Choroid plexus epithelial cell (primary cell): ENCODE measurements at regions not wholly inside any gene's neighbourhood (a gene's known extent, or its start where the extent isn't known, plus 50 kb on each side); places are given as distances from the start of the nearest gene placed in this dataset.

Experiments used
- DNase-seq: peaks from one replicate; pipeline ENCODE4 v3.0.0-alpha.2; 2010; ENCODE audit warnings: low read depth
- H3K4me3 ChIP-seq: 2 replicates; pipeline ENCODE4 v1.5.1; 2011; ENCODE audit warnings: low read depth, mild to moderate bottlenecking, control low read depth, low read length, moderate library complexity
- TF ChIP-seq, protein P1 (sequence below): conservative IDR thresholded peaks from 2 replicates; pipeline ENCODE4 v1.5.1; 2011; ENCODE audit warnings: low read depth, mild to moderate bottlenecking, control low read depth, inconsistent platforms, low read length, moderate library complexity

DNA sequence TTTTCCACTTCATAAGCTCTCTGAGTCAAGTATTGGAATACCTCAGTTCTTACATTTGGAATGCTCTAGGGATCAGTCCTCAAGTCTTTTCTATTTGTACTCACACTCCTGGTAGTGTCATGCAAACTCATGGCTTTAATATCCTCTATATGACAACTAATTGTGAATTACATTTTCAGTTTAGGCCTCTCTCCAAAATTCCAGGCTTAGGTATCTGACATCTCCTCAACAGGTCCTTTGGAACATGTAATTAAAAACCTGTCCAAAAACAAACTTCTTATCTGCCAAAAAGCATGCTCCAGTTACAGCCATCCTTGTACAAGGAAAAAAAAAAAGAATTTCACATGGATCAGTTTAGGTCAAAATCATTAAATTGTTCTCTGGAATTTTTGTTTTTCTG lies 1336.2 kb upstream of the NRXN1 start:
- H3K4me3 ChIP-seq, result no peak overlapping the region
- DNase-seq, result no peak
- TF ChIP-seq, protein P1, sequence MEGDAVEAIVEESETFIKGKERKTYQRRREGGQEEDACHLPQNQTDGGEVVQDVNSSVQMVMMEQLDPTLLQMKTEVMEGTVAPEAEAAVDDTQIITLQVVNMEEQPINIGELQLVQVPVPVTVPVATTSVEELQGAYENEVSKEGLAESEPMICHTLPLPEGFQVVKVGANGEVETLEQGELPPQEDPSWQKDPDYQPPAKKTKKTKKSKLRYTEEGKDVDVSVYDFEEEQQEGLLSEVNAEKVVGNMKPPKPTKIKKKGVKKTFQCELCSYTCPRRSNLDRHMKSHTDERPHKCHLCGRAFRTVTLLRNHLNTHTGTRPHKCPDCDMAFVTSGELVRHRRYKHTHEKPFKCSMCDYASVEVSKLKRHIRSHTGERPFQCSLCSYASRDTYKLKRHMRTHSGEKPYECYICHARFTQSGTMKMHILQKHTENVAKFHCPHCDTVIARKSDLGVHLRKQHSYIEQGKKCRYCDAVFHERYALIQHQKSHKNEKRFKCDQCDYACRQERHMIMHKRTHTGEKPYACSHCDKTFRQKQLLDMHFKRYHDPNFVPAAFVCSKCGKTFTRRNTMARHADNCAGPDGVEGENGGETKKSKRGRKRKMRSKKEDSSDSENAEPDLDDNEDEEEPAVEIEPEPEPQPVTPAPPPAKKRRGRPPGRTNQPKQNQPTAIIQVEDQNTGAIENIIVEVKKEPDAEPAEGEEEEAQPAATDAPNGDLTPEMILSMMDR, result no peak

DNA sequence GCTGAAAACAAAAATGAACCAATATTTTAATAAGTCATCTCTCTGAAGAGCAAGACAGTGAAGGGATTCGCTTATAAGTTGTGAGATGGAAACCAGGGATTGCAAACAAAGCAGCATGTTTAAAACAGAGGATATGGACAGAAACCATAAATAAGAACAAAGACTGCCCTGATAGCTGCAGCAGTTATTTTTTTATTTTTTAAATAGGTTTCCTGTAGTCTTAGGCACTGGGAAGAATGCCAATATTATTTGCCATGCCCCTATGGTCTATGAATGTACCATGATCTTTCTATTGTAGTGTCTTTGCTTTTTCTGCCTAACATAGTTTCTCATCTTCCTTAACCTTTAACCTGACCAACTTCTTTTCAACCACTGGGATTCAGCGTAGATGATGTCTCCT lies 1334.0 kb upstream of the NRXN1 start:
- H3K4me3 ChIP-seq, result no peak overlapping the region
- TF ChIP-seq, protein P1, result no peak
- DNase-seq, result no peak

DNA sequence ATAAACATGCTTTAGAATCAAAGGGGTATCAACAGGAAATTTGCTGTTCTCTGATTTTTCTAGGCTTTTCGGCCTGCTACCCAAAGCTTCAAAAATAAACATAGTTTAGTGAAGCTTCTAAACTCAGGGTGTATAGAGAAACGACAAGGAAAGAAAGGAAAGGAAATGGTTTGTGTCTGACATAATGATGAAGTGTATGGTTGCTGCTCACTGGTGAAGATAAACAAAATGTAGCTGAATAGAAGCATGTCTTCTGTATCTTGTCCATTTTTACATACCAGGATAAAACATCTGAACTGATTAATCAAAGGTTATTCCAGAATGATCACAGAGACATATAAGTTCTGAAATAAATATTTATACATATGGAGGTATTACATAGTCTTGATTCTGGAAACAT lies 1324.6 kb upstream of the NRXN1 start:
- DNase-seq, result peak; percentile 30
- TF ChIP-seq, protein P1, result no peak
- no peak overlapping the region for H3K4me3 ChIP-seq

DNA sequence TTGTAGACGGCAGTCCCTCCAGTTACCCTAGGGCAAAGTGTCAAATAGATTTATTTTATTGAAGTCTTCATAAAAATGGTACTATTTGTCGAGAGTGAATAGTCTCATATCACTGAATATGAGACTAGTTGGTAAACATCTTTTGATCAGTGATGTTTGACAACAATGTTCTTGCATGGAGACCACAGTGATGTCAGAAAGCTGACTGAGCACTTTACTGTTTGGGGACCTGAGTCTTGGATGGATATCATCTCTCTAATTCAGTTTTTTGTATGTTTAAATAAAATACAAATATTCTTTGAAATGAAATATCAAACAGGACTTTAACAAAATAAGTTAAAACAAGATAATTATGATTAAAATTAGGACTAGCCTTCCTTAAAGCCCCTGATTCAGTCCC lies 1315.4 kb upstream of the NRXN1 start:
- DNase-seq, result no peak

DNA sequence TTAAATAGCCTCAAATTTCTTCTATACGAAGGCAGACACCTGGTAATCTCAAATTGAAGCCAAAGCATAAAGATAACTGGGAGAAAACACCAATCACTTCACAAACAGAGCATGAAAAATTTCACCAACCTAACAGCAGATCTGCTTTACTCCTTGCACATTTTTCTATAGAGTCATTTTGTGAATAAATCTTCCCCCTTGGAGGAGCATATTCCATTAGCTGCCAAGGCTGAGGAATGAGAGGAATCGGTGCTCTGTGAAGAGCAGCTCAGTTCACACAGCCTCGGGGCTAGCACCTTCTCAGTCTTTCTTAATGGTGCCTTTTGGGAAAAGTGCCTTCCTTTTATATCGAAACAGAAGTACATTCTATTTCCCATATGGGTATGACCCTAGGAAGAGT lies 1313.7 kb upstream of the NRXN1 start:
- TF ChIP-seq, protein P1, result no peak
- H3K4me3 ChIP-seq, result no peak overlapping the region

More for the DNA sequence above, 1315.4 kb upstream of the NRXN1 start:
- H3K4me3 ChIP-seq, result no peak overlapping the region
- TF ChIP-seq, protein P1, result no peak

DNA sequence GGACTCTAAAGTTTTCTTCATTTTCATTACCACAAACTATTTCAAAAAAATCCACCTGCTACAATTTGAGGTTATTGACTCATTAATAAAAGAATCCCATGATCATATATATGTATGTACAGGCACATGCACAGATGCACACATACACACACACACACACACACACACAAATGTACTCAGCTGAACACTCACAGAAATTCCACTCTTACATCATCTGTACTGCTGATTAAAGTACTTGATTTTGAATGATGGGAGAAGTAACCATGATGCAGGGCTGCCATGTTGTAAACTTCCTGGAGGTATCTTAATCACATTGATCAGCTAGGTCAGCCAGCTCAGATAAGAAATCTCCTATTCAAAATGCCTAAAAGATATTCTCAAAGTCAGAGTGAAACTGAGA lies 1313.2 kb upstream of the NRXN1 start:
- TF ChIP-seq, protein P1, result no peak

More for the DNA sequence above, 1313.7 kb upstream of the NRXN1 start:
- no peak for DNase-seq

DNA sequence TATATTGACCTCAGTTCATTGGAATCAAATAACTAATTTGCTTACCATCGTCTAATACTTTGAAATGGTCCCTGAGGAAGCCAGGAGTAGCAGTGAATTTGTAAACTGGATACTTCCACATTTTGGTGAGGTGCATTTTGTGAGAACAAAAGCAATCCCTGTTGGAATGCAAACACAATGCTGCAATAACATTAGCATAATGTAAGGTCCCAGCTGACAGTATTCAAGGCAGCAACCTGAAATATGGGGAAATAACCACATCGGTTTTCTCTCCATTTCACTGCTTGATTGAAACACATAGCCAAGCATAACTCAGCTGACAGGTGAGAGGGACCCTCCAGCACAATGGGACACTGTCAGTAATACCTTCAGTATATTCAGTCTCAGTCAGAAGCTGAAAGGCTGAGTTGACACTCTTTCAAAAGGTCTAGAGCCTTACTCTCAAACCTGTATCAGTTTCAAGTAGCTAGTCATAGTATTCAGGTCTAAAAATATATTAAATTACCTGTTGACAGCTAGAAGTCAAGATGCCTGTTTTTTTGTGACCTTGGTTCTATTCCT lies 1311.9 kb upstream of the NRXN1 start:
- TF ChIP-seq, protein P1, result no peak
- H3K4me3 ChIP-seq, result no peak overlapping the region
- no peak for DNase-seq

More for the DNA sequence above, 1313.2 kb upstream of the NRXN1 start:
- no peak overlapping the region for H3K4me3 ChIP-seq
- peak; percentile 27 for DNase-seq
